Endothelial cell of umbilical vein (primary cell): ENCODE measurements at regions not wholly inside any gene's neighbourhood (a gene's known extent, or its start where the extent isn't known, plus 50 kb on each side); places are given as distances from the start of the nearest gene placed in this dataset.

Source experiments
- BruUV-seq: library from RNA; stranded (reverse); fragments of 400-500 nt; replicated peaks from 2 replicates; lab custom pipeline; 2021; lab: Mats Ljungman, UMichigan
- CTCF ChIA-PET: fragments of 300-600, 350-600 bp; sonication (Branson Sonifier 250); formaldehyde crosslinking; loops from one replicate; lab custom pipeline; 2021; ENCODE audit warnings: antibody characterized with exemption, inconsistent platforms; lab: Charles Lee
- POLR2A ChIA-PET: fragments of 300-600, 350-600 bp; sonication (Branson Sonifier 250); formaldehyde crosslinking; loops from one replicate; lab custom pipeline; 2021; ENCODE audit warnings: antibody characterized with exemption, inconsistent platforms; lab: Charles Lee
- DNase-seq: peaks from one replicate; pipeline ENCODE4 v3.0.0-alpha.2; 2011; ENCODE audit warnings: low read depth, low spot score
- FAIRE-seq: peaks from 2 replicates; lab custom pipeline; 2011; peaks lifted over from hg19 to GRCh38; lab: Jason Lieb, UNC
- H2AFZ ChIP-seq: 2 replicates; pipeline ENCODE4 v1.6.0; 2012; ENCODE audit warnings: low read depth, low read length, control low read depth, inconsistent platforms
- H3K27ac ChIP-seq: 2 replicates; pipeline ENCODE4 v1.5.1; 2011; ENCODE audit warnings: low read depth, mild to moderate bottlenecking, control low read depth, low read length, moderate library complexity; ENCODE audit not compliant: insufficient read depth
- H3K27me3 ChIP-seq, 2 experiments: 2 replicates each; pipeline versions ENCODE4 v1.6.0 to v1.6.1; 2011; ENCODE audit warnings: low read length in 2 of 2, mixed read lengths in 1 of 2; ENCODE audit not compliant: control insufficient read depth in 2 of 2, insufficient read depth in 2 of 2
- H3K36me3 ChIP-seq, 2 experiments: 2 replicates in 1 of 2; 3 replicates in 1 of 2; pipeline ENCODE4 v1.5.1; 2011; ENCODE audit warnings: low read length in 2 of 2, mild to moderate bottlenecking in 1 of 2, moderate library complexity in 1 of 2; ENCODE audit not compliant: control insufficient read depth in 2 of 2, insufficient read depth in 2 of 2; ENCODE audit errors: extremely low read depth in 1 of 2
- H3K4me1 ChIP-seq: 3 replicates; pipeline ENCODE4 v1.5.1; 2011; ENCODE audit warnings: mild to moderate bottlenecking, low read length; ENCODE audit not compliant: control insufficient read depth, insufficient read depth; ENCODE audit errors: extremely low read depth
- H3K4me2 ChIP-seq: 2 replicates; pipeline ENCODE4 v1.6.1; 2011; ENCODE audit warnings: low read length, control low read depth, mixed read lengths; ENCODE audit not compliant: insufficient read depth
- H3K4me3 ChIP-seq, 3 experiments: fragments of 200-600 bp in 1 of 3; sonication (generic), shearing (Covaris generic) in 1 of 3; replicated peaks in 1 of 3; 2 replicates each; pipeline ENCODE4 v1.5.1; 2011 to 2016; ENCODE audit warnings: control low read depth in 3 of 3, low read length in 3 of 3, mild to moderate bottlenecking in 2 of 3, inconsistent platforms in 1 of 3, low read depth in 1 of 3, moderate library complexity in 1 of 3; ENCODE audit not compliant: insufficient read depth in 1 of 3
- H3K79me2 ChIP-seq: 2 replicates; pipeline ENCODE4 v1.6.0; 2012; ENCODE audit warnings: low read length, inconsistent platforms; ENCODE audit not compliant: control insufficient read depth, insufficient read depth
- H3K9ac ChIP-seq: replicated peaks from 2 replicates; pipeline ENCODE3; 2011; ENCODE audit warnings: low read length, control low read depth; ENCODE audit not compliant: insufficient read depth; ENCODE audit errors: extremely low read depth
- H3K9me1 ChIP-seq: replicated peaks from 3 replicates; pipeline ENCODE4 v1.6.0; 2011; ENCODE audit warnings: mild to moderate bottlenecking, low read length; ENCODE audit not compliant: control insufficient read depth, insufficient read depth; ENCODE audit errors: extremely low read depth
- H3K9me3 ChIP-seq: replicated peaks from 2 replicates; pipeline ENCODE4 v1.5.1; 2012; ENCODE audit warnings: low read length, inconsistent platforms; ENCODE audit not compliant: control insufficient read depth, insufficient read depth
- H4K20me1 ChIP-seq: replicated peaks from 2 replicates; pipeline ENCODE3; 2011; ENCODE audit warnings: mild to moderate bottlenecking, low read length; ENCODE audit not compliant: control insufficient read depth, insufficient read depth; ENCODE audit errors: extremely low read depth
- EZH2 ChIP-seq: IDR thresholded peaks from 2 replicates; pipeline ENCODE4 v1.6.1; 2012; ENCODE audit warnings: borderline replicate concordance, low read depth, mild to moderate bottlenecking, moderate library complexity, low read length, inconsistent platforms; ENCODE audit not compliant: severe bottlenecking
- FOS ChIP-seq: IDR thresholded peaks from 2 replicates; pipeline ENCODE4 v1.6.1; 2011; ENCODE audit warnings: mild to moderate bottlenecking, low read length, moderate library complexity, borderline replicate concordance; ENCODE audit not compliant: insufficient read depth
- GATA2 ChIP-seq: IDR thresholded peaks from 2 replicates; pipeline ENCODE4 v1.7.0; 2011; ENCODE audit warnings: low read depth, mild to moderate bottlenecking, moderate library complexity, mixed read lengths, low read length; ENCODE audit not compliant: insufficient read length, insufficient read depth
- JUN ChIP-seq: IDR thresholded peaks from 2 replicates; pipeline ENCODE4 v1.6.1; 2011; ENCODE audit warnings: borderline replicate concordance, low read depth; ENCODE audit not compliant: insufficient read length, insufficient read depth
- MAX ChIP-seq: IDR thresholded peaks from 2 replicates; pipeline ENCODE4 v1.6.1; 2011; ENCODE audit not compliant: insufficient read depth, insufficient read length
- MYC ChIP-seq: IDR thresholded peaks from one replicate; pipeline ENCODE4 v1.6.1; 2011; ENCODE audit warnings: mild to moderate bottlenecking, low read depth, low read length
- POLR2A ChIP-seq: IDR thresholded peaks from 2 replicates; pipeline ENCODE4 v1.6.1; 2012; ENCODE audit warnings: low read depth, mild to moderate bottlenecking, control low read depth, low read length
- POLR2AphosphoS5 ChIP-seq: IDR thresholded peaks from 2 replicates; pipeline ENCODE4 v1.6.1; 2012; ENCODE audit warnings: low read depth, mild to moderate bottlenecking, control low read depth, low read length, moderate library complexity; ENCODE audit not compliant: insufficient read depth
- dilution Hi-C: fragments of 300-500 bp; cut with MboI; formaldehyde crosslinking; loops from one replicate; pipeline ENCODE4 v1.15.0; 2019; ENCODE audit warnings: low sequenced_read_pairs; ENCODE audit not compliant: extremely low pct_ligation_motif_present
- intact Hi-C: fragments of 100-400 bp; cut with micrococcal nuclease; formaldehyde crosslinking; loops from one replicate; pipeline ENCODE4 v1.10.0; 2022
- TF ChIP-seq, protein P1 (sequence below), 2 donors: IDR thresholded peaks; 1 replicate in 1 of 2; 2 replicates in 1 of 2; pipeline ENCODE4 v1.5.1; 2011; ENCODE audit warnings: low read length in 2 of 2, mild to moderate bottlenecking in 2 of 2, moderate library complexity in 2 of 2, control low read depth in 1 of 2, inconsistent platforms in 1 of 2, low read depth in 1 of 2; ENCODE audit not compliant: insufficient read depth in 1 of 2; ENCODE audit errors: extremely low read depth in 1 of 2

- dilution Hi-C loops, result no loop called here
- no peak overlapping the region for H3K4me3 ChIP-seq
Observed at GRCh38 chr12:111105294-111105693, 184.9 kb upstream of the MYL2 start.

More at GRCh38 chr12:111105294-111105693, 184.9 kb upstream of the MYL2 start:
- H2AFZ ChIP-seq, result no peak overlapping the region
- no peak for FAIRE-seq
- H3K4me1 ChIP-seq, result no peaks in the 10 kb centered on the region
- CTCF ChIA-PET, result no interaction called here
- no peaks in the 10 kb centered on the region for H3K9me3 ChIP-seq
- no peaks in the 10 kb centered on the region for H4K20me1 ChIP-seq
- no peaks in the 10 kb centered on the region for H3K36me3 ChIP-seq
- no peak overlapping the region for H3K4me2 ChIP-seq
- H3K9ac ChIP-seq, result no peak overlapping the region
- no TSS peak for BruUV-seq
- DNase-seq, result no peak
- no peaks in the 10 kb centered on the region for H3K9me1 ChIP-seq
- H3K79me2 ChIP-seq, result no peaks in the 10 kb centered on the region
- H3K27ac ChIP-seq, result no peak overlapping the region
- H3K27me3 ChIP-seq, result no peaks in the 10 kb centered on the region
- intact Hi-C loops, result no loop called here
- TF ChIP-seq MYC (no peak), POLR2AphosphoS5 (no peak), JUN (no peak), POLR2A (no peak), MAX (no peak), GATA2 (no peak), EZH2 (no peak), FOS (no peak)
- TF ChIP-seq, protein P1, sequence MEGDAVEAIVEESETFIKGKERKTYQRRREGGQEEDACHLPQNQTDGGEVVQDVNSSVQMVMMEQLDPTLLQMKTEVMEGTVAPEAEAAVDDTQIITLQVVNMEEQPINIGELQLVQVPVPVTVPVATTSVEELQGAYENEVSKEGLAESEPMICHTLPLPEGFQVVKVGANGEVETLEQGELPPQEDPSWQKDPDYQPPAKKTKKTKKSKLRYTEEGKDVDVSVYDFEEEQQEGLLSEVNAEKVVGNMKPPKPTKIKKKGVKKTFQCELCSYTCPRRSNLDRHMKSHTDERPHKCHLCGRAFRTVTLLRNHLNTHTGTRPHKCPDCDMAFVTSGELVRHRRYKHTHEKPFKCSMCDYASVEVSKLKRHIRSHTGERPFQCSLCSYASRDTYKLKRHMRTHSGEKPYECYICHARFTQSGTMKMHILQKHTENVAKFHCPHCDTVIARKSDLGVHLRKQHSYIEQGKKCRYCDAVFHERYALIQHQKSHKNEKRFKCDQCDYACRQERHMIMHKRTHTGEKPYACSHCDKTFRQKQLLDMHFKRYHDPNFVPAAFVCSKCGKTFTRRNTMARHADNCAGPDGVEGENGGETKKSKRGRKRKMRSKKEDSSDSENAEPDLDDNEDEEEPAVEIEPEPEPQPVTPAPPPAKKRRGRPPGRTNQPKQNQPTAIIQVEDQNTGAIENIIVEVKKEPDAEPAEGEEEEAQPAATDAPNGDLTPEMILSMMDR (IDR thresholded peaks at IDR 0.05; ENCODE audit: extremely low read depth in 1 of 2, insufficient read depth in 1 of 2, low read depth in 1 of 2, low read length in 2 of 2), result no peak
- POLR2A ChIA-PET, result no interaction called here
